ENCODE measurements at regions not wholly inside any gene's neighbourhood (a gene's known extent, or its start where the extent isn't known, plus 50 kb on each side); places are given as distances from the start of the nearest gene placed in this dataset.

- TF ChIP-seq, protein P1, sequence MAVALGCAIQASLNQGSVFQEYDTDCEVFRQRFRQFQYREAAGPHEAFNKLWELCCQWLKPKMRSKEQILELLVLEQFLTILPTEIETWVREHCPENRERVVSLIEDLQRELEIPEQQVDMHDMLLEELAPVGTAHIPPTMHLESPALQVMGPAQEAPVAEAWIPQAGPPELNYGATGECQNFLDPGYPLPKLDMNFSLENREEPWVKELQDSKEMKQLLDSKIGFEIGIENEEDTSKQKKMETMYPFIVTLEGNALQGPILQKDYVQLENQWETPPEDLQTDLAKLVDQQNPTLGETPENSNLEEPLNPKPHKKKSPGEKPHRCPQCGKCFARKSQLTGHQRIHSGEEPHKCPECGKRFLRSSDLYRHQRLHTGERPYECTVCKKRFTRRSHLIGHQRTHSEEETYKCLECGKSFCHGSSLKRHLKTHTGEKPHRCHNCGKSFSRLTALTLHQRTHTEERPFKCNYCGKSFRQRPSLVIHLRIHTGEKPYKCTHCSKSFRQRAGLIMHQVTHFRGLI (tag by site-specific recombination; IDR thresholded peaks at IDR 0.05): no peak
- TF ChIP-seq ZSCAN4 (tag by site-specific recombination; IDR thresholded peaks at IDR 0.05) (no peak), ZNF155 (tag by site-specific recombination; IDR thresholded peaks at IDR 0.05) (no peak), ZNF843 (tag by site-specific recombination; IDR thresholded peaks at IDR 0.05) (no peak), ZNF335 (tag by site-specific recombination; conservative IDR thresholded peaks at IDR 0.05) (no peak)
Measured at GRCh38 chr6:41451039-41451438, 95.1 kb upstream of the FOXP4 start (continued).

- POLR2A ChIA-PET: interaction anchor here (0.6 to 1.7 kb wide), 2 partner anchors 10 to 283 kb away, joined by 4 to 7 read pairs; no protein-coding TSS in a partner anchor
- TF ChIP-seq, protein P2, sequence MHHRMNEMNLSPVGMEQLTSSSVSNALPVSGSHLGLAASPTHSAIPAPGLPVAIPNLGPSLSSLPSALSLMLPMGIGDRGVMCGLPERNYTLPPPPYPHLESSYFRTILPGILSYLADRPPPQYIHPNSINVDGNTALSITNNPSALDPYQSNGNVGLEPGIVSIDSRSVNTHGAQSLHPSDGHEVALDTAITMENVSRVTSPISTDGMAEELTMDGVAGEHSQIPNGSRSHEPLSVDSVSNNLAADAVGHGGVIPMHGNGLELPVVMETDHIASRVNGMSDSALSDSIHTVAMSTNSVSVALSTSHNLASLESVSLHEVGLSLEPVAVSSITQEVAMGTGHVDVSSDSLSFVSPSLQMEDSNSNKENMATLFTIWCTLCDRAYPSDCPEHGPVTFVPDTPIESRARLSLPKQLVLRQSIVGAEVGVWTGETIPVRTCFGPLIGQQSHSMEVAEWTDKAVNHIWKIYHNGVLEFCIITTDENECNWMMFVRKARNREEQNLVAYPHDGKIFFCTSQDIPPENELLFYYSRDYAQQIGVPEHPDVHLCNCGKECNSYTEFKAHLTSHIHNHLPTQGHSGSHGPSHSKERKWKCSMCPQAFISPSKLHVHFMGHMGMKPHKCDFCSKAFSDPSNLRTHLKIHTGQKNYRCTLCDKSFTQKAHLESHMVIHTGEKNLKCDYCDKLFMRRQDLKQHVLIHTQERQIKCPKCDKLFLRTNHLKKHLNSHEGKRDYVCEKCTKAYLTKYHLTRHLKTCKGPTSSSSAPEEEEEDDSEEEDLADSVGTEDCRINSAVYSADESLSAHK (tag by site-specific recombination; IDR thresholded peaks at IDR 0.05): peak; percentile 97
- TF ChIP-seq ZFHX2 (tag by site-specific recombination; conservative IDR thresholded peaks at IDR 0.05) (peak; percentile 98), EGR2 (tag by site-specific recombination; IDR thresholded peaks at IDR 0.05; ENCODE audit: low read depth) (peak; percentile 89), ZNF366 (tag by site-specific recombination; conservative IDR thresholded peaks at IDR 0.05) (no peak)
- Histone ChIP-seq H3K9me3 (ENCODE audit: control insufficient read depth, insufficient read depth, low read depth, low read length) (no peaks in the 10 kb centered on the region), H3K4me3 (ENCODE audit: low read depth, low read length) (no peak overlapping the region), H3K36me3 (ENCODE audit: control insufficient read depth in 2 of 2, insufficient read depth in 1 of 2, low read length in 2 of 2) (no peaks in the 10 kb centered on the region), H3K4me1 (ENCODE audit: control insufficient read depth, insufficient read depth, low read length) (peaks cover 29% of the 10 kb centered on the region), H3K27ac (ENCODE audit: extremely low read depth, low read depth, low read length) (peak overlapping the region; percentile 37; the same call in 1 of the 2 replicates)
- CTCF ChIA-PET: interaction anchor here (0.5 to 8.7 kb wide), 9 partner anchors 8 to 83 kb away, joined by 3 to 51 read pairs (median 3); no protein-coding TSS in a partner anchor
Measured at GRCh38 chr6:41451515-41452163, 94.5 kb upstream of the FOXP4 start.

DNA sequence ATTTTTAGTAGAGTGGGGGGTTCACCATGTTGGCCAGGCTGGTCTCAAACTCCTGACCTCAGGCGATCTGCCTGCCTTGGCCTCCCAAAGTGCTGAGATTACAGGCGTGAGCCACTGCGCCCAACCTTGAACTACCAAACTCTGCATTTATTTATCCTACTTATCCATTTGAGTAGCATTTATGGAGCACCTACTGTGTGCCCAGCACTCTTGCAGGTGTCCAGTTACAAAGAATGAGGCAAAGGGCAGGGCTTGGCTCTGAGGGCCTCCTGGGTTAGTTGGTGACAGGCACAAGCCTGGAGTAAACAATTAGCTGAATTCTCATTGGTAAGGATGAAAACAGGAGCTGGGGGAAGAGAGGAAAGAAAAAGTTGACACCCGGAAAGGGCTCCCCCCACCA, 93.4 kb upstream of the FOXP4 start:
- CTCF ChIA-PET: interaction anchor here (0.7 to 2.6 kb wide), 7 partner anchors 8 to 150 kb away, joined by 3 to 16 read pairs (median 5); no protein-coding TSS in a partner anchor
- POLR2A ChIA-PET: interaction anchor here (0.6 kb wide), 1 partner anchor 19 kb away, joined by 3 read pairs; no protein-coding TSS in a partner anchor

DNA sequence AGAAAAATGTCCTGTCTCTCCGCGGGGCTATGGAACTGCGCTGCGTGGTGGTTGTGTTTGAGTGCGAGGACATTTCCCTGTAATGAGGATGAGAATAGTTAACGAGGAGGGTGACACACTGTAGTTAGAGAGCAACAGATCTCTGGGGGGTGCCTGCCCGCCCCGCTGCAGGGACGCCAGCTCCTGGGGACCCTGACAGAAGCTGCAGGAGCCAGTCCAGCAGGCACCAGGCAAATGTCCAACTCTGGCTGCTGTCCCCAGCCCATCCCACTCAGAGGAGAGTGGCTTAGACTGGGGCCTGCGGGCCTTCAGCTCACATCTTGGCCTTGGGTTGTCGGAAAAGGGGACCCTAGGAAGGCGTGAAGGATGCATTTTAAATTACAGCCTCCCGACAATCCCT, 92.9 kb upstream of the FOXP4 start:
- ChIA-PET POLR2A (interaction anchor here (0.6 kb wide), 1 partner anchor 19 kb away, joined by 3 read pairs; no protein-coding TSS in a partner anchor), CTCF (interaction anchor here (0.7 to 2.6 kb wide), 8 partner anchors 8 to 1912 kb away, joined by 3 to 16 read pairs (median 5); no protein-coding TSS in a partner anchor)
- no peak overlapping the region for H3K4me3 ChIP-seq (ENCODE audit: low read depth, low read length)
- H3K4me1 ChIP-seq (ENCODE audit: control insufficient read depth, insufficient read depth, low read length): peaks cover 37% of the 10 kb centered on the region
- H3K9me3 ChIP-seq (ENCODE audit: control insufficient read depth, insufficient read depth, low read depth, low read length): no peaks in the 10 kb centered on the region
- H3K27ac ChIP-seq (ENCODE audit: extremely low read depth, low read depth, low read length): no peak overlapping the region
- no peak for TF ChIP-seq REST (tag by site-specific recombination; IDR thresholded peaks at IDR 0.05)
- no peak for TF ChIP-seq ZBTB1 (tag by site-specific recombination; IDR thresholded peaks at IDR 0.05)
- TF ChIP-seq ZIC2 (tag by site-specific recombination; IDR thresholded peaks at IDR 0.05): peak; percentile 15; the same call in 1 of the 2 replicates
- TF ChIP-seq, protein P3, sequence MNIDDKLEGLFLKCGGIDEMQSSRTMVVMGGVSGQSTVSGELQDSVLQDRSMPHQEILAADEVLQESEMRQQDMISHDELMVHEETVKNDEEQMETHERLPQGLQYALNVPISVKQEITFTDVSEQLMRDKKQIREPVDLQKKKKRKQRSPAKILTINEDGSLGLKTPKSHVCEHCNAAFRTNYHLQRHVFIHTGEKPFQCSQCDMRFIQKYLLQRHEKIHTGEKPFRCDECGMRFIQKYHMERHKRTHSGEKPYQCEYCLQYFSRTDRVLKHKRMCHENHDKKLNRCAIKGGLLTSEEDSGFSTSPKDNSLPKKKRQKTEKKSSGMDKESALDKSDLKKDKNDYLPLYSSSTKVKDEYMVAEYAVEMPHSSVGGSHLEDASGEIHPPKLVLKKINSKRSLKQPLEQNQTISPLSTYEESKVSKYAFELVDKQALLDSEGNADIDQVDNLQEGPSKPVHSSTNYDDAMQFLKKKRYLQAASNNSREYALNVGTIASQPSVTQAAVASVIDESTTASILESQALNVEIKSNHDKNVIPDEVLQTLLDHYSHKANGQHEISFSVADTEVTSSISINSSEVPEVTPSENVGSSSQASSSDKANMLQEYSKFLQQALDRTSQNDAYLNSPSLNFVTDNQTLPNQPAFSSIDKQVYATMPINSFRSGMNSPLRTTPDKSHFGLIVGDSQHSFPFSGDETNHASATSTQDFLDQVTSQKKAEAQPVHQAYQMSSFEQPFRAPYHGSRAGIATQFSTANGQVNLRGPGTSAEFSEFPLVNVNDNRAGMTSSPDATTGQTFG (tag by site-specific recombination; IDR thresholded peaks at IDR 0.05; ENCODE audit: borderline replicate concordance): no peak
- H3K36me3 ChIP-seq (ENCODE audit: control insufficient read depth in 2 of 2, insufficient read depth in 1 of 2, low read length in 2 of 2): no peaks in the 10 kb centered on the region

More for the DNA sequence above, 93.4 kb upstream of the FOXP4 start:
- Histone ChIP-seq H3K36me3 (ENCODE audit: control insufficient read depth in 2 of 2, insufficient read depth in 1 of 2, low read length in 2 of 2) (no peaks in the 10 kb centered on the region), H3K4me1 (ENCODE audit: control insufficient read depth, insufficient read depth, low read length) (peaks cover 37% of the 10 kb centered on the region), H3K9me3 (ENCODE audit: control insufficient read depth, insufficient read depth, low read depth, low read length) (no peaks in the 10 kb centered on the region), H3K4me3 (ENCODE audit: low read depth, low read length) (no peak overlapping the region), H3K27ac (ENCODE audit: extremely low read depth, low read depth, low read length) (no peak overlapping the region)
- TF ChIP-seq, protein P4, sequence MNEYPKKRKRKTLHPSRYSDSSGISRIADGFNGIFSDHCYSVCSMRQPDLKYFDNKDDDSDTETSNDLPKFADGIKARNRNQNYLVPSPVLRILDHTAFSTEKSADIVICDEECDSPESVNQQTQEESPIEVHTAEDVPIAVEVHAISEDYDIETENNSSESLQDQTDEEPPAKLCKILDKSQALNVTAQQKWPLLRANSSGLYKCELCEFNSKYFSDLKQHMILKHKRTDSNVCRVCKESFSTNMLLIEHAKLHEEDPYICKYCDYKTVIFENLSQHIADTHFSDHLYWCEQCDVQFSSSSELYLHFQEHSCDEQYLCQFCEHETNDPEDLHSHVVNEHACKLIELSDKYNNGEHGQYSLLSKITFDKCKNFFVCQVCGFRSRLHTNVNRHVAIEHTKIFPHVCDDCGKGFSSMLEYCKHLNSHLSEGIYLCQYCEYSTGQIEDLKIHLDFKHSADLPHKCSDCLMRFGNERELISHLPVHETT (tag by site-specific recombination; IDR thresholded peaks at IDR 0.05): no peak
